Esophagus squamous epithelium (tissue), 5 donors: ENCODE measurements at regions not wholly inside any gene's neighbourhood (a gene's known extent, or its start where the extent isn't known, plus 50 kb on each side); places are given as distances from the start of the nearest gene placed in this dataset.

Experiments
- DNase-seq: peaks from one replicate; lab custom pipeline; 2025; lab: John Stamatoyannopoulos, UW
- H3K27ac ChIP-seq, 4 donors: fragments of 200-600 bp; sonication (generic); one replicate each; pipeline ENCODE4 v1.5.1; 2016 to 2019; ENCODE audit warnings: mild to moderate bottlenecking in 1 of 4
- H3K27me3 ChIP-seq, 4 donors: fragments of 200-600 bp; sonication (generic); 1 replicate in 3 of 4; 2 replicates in 1 of 4; pipeline versions ENCODE4 v1.5.1 to v1.6.0; 2017 to 2021; ENCODE audit warnings: antibody characterized with exemption in 1 of 4
- H3K36me3 ChIP-seq, 3 donors: fragments of 200-600 bp; sonication (generic); one replicate each; pipeline ENCODE4 v1.5.1; 2016 to 2019
- H3K4me1 ChIP-seq, 3 donors: fragments of 200-600 bp; sonication (generic); one replicate each; pipeline ENCODE4 v1.5.1; 2017 to 2019
- H3K4me3 ChIP-seq, 4 donors: fragments of 200-600 bp; sonication (generic); 1 replicate in 3 of 4; 2 replicates in 1 of 4; pipeline ENCODE4 v1.5.1; 2016 to 2019; ENCODE audit warnings: mild to moderate bottlenecking in 2 of 4, moderate library complexity in 1 of 4
- H3K9me3 ChIP-seq, 3 donors: fragments of 200-600 bp; sonication (generic); one replicate each; pipeline ENCODE4 v1.5.1; 2016 to 2019
- CTCF ChIP-seq, 6 experiments: fragments of 450-650 bp in 4 of 6; fragments of 200-600 bp in 2 of 6; sonication (generic) in 2 of 6; IDR thresholded peaks; one replicate each; pipeline ENCODE4 v1.5.1; 2016 to 2019; ENCODE audit warnings: antibody characterized with exemption in 6 of 6, mild to moderate bottlenecking in 4 of 6, moderate library complexity in 4 of 6
- POLR2A ChIP-seq, 4 donors: fragments of 450-650 bp; IDR thresholded peaks; one replicate each; pipeline ENCODE4 v1.6.1; 2017; ENCODE audit warnings: antibody characterized with exemption in 4 of 4, mild to moderate bottlenecking in 4 of 4, moderate library complexity in 3 of 4
- WGBS, 2 donors: methylation state at CpG; one replicate each; pipeline ENCODE4 v1.1.5; 2018; 5-methylcytosine and 5-hydroxymethylcytosine counted together
- intact Hi-C: fragments of 100-400 bp; cut with DNase I; formaldehyde crosslinking; loops from one replicate; pipeline ENCODE4 v1.15.0; 2022
- donor health status: DM: yes; HTN: yes; CAD: no.

GRCh38 chr5:2912741-2913140, 161.3 kb upstream of the IRX2 start:
- no peak overlapping the region for H3K27ac ChIP-seq
- WGBS, 2 donors = 89 to 91% methylated on average over 13 of the region's 13 CpGs
- intact Hi-C loops = no loop called here

DNA sequence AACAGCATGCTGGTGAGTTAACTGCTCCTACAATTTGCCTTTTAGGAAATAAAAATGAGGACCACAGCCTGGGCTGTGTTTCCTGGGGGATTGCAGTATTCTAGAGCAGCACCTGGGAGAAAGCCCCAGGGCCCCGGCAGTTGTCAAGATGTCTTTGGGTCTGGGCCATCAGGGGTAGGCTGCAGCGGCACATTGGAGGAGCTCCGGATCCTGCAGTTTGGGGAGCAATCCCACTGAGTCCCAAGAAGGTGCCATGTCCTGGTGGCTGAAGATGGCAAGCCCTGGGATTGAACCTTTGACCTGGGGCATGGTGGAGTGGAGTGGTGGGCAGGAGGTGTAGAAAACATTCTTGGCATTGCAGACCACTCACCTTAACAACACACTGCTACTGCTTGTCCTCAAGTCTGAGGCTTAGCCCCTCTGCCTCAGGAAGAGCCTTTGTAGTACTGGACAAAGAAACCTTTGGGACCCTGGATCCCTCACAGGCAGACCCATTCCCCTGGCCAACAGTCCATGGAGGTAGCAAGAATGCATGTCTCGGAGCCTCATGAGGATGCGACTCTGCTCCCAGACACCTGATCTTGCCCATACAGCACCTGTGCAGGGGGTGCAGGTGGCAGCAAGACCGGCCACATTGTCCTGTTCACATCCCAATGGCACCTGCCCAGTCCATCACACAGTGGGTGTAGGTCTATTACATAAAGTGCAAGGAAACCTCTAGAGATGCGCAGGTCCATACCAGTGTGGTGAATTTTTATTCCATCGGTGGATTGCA, 159.1 kb upstream of the IRX2 start:
- no peak overlapping the region for H3K27ac ChIP-seq
- H3K4me1 ChIP-seq = no peaks in the 10 kb centered on the region
- no peak for DNase-seq
- H3K27me3 ChIP-seq = peaks cover 0 to 7% (median 0%) of the 10 kb centered on the region in 4 donors
- H3K4me3 ChIP-seq = no peak overlapping the region
- TF ChIP-seq CTCF (IDR thresholded peaks at IDR 0.05) (no peak), POLR2A (IDR thresholded peaks at IDR 0.05) (no peak)
- intact Hi-C loops = no loop called here
- no peaks in the 10 kb centered on the region for H3K9me3 ChIP-seq
- no peaks in the 10 kb centered on the region for H3K36me3 ChIP-seq
- 90 to 91% methylated on average over 8 of the region's 8 CpGs for WGBS, 2 donors

More at GRCh38 chr5:2912741-2913140, 161.3 kb upstream of the IRX2 start:
- no peaks in the 10 kb centered on the region for H3K9me3 ChIP-seq
- no peak overlapping the region for H3K4me3 ChIP-seq
- DNase-seq = no peak
- H3K4me1 ChIP-seq = no peaks in the 10 kb centered on the region
- no peak for TF ChIP-seq CTCF (IDR thresholded peaks at IDR 0.05)
- no peak for TF ChIP-seq POLR2A (IDR thresholded peaks at IDR 0.05)
- no peaks in the 10 kb centered on the region for H3K36me3 ChIP-seq
- H3K27me3 ChIP-seq = peaks cover 0 to 7% (median 0%) of the 10 kb centered on the region in 4 donors

DNA sequence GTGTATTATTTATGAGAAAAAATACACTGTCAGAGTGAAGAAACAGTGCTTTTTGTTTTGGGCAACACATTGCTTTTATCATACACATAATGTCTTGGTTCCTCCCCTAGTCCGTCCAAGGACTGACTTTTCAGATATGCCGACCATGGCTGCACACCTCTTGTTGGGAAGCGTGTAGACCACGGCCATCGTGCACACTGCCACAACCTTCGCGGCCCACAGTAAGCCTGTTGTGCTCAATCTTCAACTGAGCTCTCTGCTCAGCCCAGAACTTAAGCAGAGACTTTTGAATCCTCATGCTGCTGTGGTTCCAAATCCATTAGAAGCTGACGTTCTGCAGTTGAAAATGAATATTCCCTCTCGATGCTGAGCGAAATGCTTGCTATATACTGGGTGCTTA, 157.6 kb upstream of the IRX2 start:
- H3K27me3 ChIP-seq = peaks cover 0 to 2% (median 0%) of the 10 kb centered on the region in 4 donors
- intact Hi-C loops = no loop called here
- no peak overlapping the region for H3K27ac ChIP-seq
- no peaks in the 10 kb centered on the region for H3K36me3 ChIP-seq
- no peaks in the 10 kb centered on the region for H3K4me1 ChIP-seq
- H3K4me3 ChIP-seq = no peak overlapping the region
- TF ChIP-seq POLR2A (IDR thresholded peaks at IDR 0.05) (no peak), CTCF (IDR thresholded peaks at IDR 0.05) (no peak)
- no peak for DNase-seq
- H3K9me3 ChIP-seq = no peaks in the 10 kb centered on the region
- WGBS, 2 donors = 84 to 85% methylated on average over 9 to 10 of the region's 10 CpGs

DNA sequence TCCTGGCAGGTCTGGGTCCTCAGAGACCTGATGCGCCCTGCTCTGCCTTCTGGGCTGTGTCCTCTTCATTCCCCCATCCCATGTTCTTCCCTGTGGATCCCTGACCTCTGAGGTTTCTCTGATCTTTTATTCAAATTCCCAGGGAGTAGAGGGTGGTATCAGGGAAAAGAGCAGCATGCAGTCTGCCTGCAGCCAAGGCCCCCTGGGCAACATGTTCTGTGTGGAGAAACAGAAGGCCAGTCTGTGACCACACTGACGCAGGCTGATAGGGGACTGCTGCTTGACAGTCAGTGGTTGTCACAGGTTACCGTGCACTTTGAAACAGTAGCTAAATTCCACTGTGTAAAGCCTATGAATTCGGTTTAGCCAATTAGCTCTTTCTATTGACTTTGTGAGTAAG, 156.6 kb upstream of the IRX2 start:
- H3K27me3 ChIP-seq = no peaks in the 10 kb centered on the region
- H3K4me1 ChIP-seq = no peaks in the 10 kb centered on the region
- H3K9me3 ChIP-seq = no peaks in the 10 kb centered on the region
- no peak overlapping the region for H3K4me3 ChIP-seq
- no peak for TF ChIP-seq CTCF (IDR thresholded peaks at IDR 0.05)
- no peak for TF ChIP-seq POLR2A (IDR thresholded peaks at IDR 0.05)
- intact Hi-C loops = no loop called here
- 68 to 76% methylated on average over 4 of the region's 4 CpGs for WGBS, 2 donors
- H3K27ac ChIP-seq = no peak overlapping the region
- DNase-seq = no peak
- no peaks in the 10 kb centered on the region for H3K36me3 ChIP-seq

DNA sequence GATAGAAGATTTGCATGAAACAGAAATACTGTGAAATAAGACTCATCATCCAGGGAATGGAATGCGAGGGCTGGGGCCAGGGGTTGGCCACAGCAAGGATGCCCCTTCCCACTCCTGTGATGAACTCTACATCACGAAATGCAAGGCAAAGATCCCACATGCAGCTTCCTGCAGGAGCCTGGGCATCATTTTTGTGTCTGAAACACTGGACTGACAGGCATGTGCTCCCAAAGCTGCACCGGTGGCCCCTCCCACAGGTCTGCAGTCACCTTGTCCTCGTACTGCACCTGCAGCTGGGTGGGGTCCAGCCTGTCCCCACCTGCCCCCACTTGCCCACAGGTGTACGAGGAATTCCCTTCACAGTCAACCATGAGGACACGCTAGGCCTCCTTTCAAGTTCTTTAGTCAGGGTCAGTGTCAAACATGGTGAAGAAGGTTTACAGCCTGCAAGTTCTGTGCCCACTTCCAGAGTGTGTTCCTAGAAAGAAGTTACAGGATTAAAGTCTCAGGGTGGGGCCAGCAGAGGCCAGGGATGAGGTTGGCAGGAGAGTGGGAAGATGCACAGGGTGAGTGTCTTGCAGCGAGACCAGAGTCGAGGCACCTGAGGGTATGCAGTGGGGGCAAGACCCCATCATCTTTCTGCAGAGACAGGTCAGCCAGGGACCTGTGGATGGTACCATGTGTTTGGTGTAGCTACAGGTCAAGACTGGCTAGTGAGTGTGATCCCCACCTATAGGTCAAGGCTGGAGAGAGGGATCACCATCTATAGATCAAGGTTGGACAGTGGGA, 155.0 kb upstream of the IRX2 start:
- no peak for DNase-seq
- no peaks in the 10 kb centered on the region for H3K36me3 ChIP-seq
- no peaks in the 10 kb centered on the region for H3K9me3 ChIP-seq
- no peaks in the 10 kb centered on the region for H3K4me1 ChIP-seq
- no peaks in the 10 kb centered on the region for H3K27me3 ChIP-seq
- 72 to 78% methylated on average over 6 to 8 of the region's 8 CpGs for WGBS, 2 donors
- intact Hi-C loops = no loop called here
- no peak for TF ChIP-seq POLR2A (IDR thresholded peaks at IDR 0.05)
- TF ChIP-seq CTCF (IDR thresholded peaks at IDR 0.05) = no peak
- H3K4me3 ChIP-seq = no peak overlapping the region
- H3K27ac ChIP-seq = no peak overlapping the region
